Thyroid gland (tissue), 4 donors: ENCODE measurements at regions not wholly inside any gene's neighbourhood (a gene's known extent, or its start where the extent isn't known, plus 50 kb on each side); places are given as distances from the start of the nearest gene placed in this dataset.

Experiments
- DNase-seq, 2 donors: peaks; one replicate each; pipeline ENCODE4 v3.0.0-alpha.2; 2019
- H3K27ac ChIP-seq, 3 donors: fragments of 200-600 bp; sonication (generic); 1 replicate in 2 of 3; 2 replicates in 1 of 3; pipeline ENCODE4 v1.5.1; 2016 to 2019; ENCODE audit warnings: mild to moderate bottlenecking in 1 of 3, moderate library complexity in 1 of 3
- H3K27me3 ChIP-seq: fragments of 200-600 bp; sonication (generic); one replicate; pipeline ENCODE4 v1.5.1; 2019
- H3K36me3 ChIP-seq, 2 donors: fragments of 200-600 bp; sonication (generic); one replicate each; pipeline ENCODE4 v1.5.1; 2016 to 2019
- H3K4me1 ChIP-seq, 2 donors: fragments of 200-600 bp; sonication (generic); one replicate each; pipeline ENCODE4 v1.5.1; 2017 to 2019
- H3K4me3 ChIP-seq, 3 donors: fragments of 200-600 bp; sonication (generic); replicated peaks in 1 of 3; 1 replicate in 2 of 3; 2 replicates in 1 of 3; pipeline ENCODE4 v1.5.1; 2016; ENCODE audit warnings: mild to moderate bottlenecking in 1 of 3
- H3K9me3 ChIP-seq: fragments of 200-600 bp; sonication (generic); one replicate; pipeline ENCODE4 v1.5.1; 2017
- POLR2A ChIP-seq, 2 donors: fragments of 450-650 bp; IDR thresholded peaks; one replicate each; pipeline ENCODE4 v1.6.1; 2017; ENCODE audit warnings: antibody characterized with exemption in 2 of 2, mild to moderate bottlenecking in 2 of 2, moderate library complexity in 1 of 2
- WGBS, 2 donors: methylation state at CpG; one replicate each; pipeline ENCODE4 v1.1.5; 2017; 5-methylcytosine and 5-hydroxymethylcytosine counted together
- intact Hi-C: fragments of 100-400 bp; cut with DNase I; formaldehyde crosslinking; loops from one replicate; pipeline ENCODE4 v1.15.1; 2023
- TF ChIP-seq, protein P1 (sequence below), 6 experiments: fragments of 200-600 bp in 3 of 6; fragments of 450-650 bp in 3 of 6; sonication (generic) in 3 of 6; IDR thresholded peaks; one replicate each; pipeline ENCODE4 v1.5.1; 2016 to 2019; ENCODE audit warnings: antibody characterized with exemption in 6 of 6, mild to moderate bottlenecking in 2 of 6, inconsistent platforms in 1 of 6, moderate library complexity in 1 of 6

DNA sequence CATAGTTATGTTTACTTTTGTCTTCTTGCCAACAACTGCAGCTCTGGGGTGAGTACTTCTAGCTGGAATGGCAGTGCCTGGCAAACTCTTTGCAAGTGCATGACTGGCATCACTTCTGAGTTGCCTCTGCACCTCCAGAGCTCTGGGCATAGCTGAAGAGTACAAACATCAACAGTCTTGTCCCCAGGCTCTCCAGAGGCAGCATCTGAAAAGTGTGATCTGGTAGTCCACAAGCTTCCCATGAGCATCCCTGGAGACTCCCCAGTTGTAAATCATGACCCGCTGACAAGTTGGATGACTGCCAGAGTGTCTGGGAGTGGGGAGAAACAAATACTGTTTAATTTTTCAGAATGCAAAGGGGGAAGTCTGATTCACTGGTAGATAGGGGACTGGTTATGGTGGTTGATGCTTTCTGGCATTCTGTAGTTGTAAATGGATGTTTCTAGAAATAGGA lies 138.9 kb upstream of the CDK13 start:
- DNase-seq = no peak
- no peaks in the 10 kb centered on the region for H3K9me3 ChIP-seq
- no peaks in the 10 kb centered on the region for H3K36me3 ChIP-seq
- TF ChIP-seq POLR2A (IDR thresholded peaks at IDR 0.05) = no peak
- TF ChIP-seq, protein P1, sequence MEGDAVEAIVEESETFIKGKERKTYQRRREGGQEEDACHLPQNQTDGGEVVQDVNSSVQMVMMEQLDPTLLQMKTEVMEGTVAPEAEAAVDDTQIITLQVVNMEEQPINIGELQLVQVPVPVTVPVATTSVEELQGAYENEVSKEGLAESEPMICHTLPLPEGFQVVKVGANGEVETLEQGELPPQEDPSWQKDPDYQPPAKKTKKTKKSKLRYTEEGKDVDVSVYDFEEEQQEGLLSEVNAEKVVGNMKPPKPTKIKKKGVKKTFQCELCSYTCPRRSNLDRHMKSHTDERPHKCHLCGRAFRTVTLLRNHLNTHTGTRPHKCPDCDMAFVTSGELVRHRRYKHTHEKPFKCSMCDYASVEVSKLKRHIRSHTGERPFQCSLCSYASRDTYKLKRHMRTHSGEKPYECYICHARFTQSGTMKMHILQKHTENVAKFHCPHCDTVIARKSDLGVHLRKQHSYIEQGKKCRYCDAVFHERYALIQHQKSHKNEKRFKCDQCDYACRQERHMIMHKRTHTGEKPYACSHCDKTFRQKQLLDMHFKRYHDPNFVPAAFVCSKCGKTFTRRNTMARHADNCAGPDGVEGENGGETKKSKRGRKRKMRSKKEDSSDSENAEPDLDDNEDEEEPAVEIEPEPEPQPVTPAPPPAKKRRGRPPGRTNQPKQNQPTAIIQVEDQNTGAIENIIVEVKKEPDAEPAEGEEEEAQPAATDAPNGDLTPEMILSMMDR (IDR thresholded peaks at IDR 0.05) = no peak
- WGBS, 2 donors = 36 to 57% methylated on average over 1 of the region's 1 CpG
- H3K4me1 ChIP-seq = no peaks in the 10 kb centered on the region
- intact Hi-C loops = no loop called here
- H3K4me3 ChIP-seq = no peak overlapping the region
- H3K27ac ChIP-seq = no peak overlapping the region
- no peaks in the 10 kb centered on the region for H3K27me3 ChIP-seq

DNA sequence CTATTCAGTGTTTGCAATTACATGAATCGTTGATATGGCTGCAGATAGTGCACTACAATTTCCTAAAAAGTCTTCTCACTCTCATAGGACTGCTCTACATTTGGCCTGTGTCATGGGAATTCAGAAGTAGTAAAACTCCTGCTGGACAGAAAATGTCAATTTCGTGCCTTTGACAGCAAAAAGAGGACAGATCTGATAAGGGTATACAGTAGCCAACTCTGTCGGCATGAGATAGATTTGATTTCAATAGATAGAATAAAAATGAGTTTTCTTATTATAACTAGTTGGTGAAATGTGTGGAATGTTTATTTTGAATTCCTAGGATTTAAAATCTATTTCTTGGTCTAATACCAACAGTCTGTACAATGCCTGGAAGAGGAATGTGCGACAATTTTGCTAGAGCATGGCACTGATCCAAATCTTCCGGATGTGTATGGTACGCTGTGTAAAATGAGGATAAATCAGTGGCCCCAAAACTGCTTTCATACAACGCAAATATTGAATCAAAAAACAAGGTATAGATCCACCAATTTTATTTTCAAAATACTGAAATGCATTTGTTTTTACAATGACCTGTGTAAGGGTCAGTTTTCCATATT lies 133.5 kb upstream of the CDK13 start:
- intact Hi-C loops = no loop called here
- WGBS, 2 donors = 55 to 65% methylated on average over 7 of the region's 7 CpGs
- DNase-seq = no peak

DNA sequence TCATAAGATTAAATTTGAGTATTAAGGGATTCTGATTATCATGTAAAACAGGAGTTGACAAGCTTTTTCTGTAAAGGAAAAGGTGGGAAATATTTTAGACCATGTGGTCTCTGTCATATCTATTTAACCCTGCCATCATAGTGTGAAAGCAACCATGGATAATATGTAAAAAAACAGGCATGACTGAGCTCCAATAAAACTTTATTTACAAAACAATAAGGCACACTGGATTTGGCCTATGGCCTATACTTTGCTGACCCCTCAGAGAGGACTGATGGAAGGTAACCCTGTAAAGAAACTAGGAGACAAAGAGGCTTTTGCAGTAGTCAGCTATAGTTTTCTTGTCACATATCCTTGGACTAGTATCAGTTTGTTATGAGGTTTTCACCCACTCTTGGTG lies 130.5 kb upstream of the CDK13 start:
- Histone ChIP-seq H3K9me3 (no peaks in the 10 kb centered on the region), H3K4me1 (peaks cover 3 to 4% of the 10 kb centered on the region in 2 donors), H3K4me3 (no peak overlapping the region), H3K36me3 (no peaks in the 10 kb centered on the region), H3K27ac (no peak overlapping the region), H3K27me3 (no peaks in the 10 kb centered on the region)
- intact Hi-C loops = no loop called here
- TF ChIP-seq POLR2A (IDR thresholded peaks at IDR 0.05) = no peak
- TF ChIP-seq, protein P1 (IDR thresholded peaks at IDR 0.05) = no peak
- no peak for DNase-seq

More for the DNA sequence above, 133.5 kb upstream of the CDK13 start:
- H3K4me1 ChIP-seq = peaks cover 3 to 4% of the 10 kb centered on the region in 2 donors
- H3K36me3 ChIP-seq = no peaks in the 10 kb centered on the region
- H3K27ac ChIP-seq = no peak overlapping the region
- no peaks in the 10 kb centered on the region for H3K9me3 ChIP-seq
- H3K4me3 ChIP-seq = no peak overlapping the region
- H3K27me3 ChIP-seq = no peaks in the 10 kb centered on the region
- TF ChIP-seq, protein P1 (IDR thresholded peaks at IDR 0.05) = no peak
- TF ChIP-seq POLR2A (IDR thresholded peaks at IDR 0.05) = no peak

DNA sequence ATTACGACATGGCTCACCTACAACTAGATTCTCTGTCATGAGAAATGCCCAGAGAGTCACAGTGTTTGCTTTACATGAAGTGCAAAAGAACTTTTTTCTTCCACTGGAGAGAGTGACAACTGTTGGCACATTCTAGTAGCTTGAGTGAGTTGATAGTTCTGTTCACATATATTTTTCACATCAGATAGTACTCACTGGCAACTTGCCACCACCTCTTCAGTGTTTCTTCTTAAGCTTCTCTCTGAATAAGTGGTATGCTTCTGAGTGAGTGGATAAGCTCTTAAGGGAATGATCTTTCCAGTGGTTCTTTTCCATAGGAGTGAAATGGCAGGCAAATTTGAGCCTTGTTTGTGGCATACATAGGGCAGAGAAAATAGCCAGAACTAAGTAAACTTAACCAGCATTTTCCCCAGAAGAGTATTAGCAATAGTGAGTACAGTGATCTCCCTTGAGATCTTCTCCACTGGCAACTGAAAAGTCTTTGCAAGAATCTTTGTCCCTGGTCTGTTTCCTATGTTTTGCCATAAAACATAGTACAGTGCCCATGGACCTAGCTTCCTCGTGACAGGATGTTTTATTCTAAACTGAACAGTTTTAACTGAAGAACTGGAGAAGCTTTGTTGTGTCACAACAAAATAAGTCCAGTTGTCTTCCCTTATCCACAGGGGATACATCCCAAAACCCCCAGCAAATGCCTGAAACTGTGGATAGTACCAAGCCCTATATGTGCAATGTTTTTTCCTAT lies 125.4 kb upstream of the CDK13 start:
- Histone ChIP-seq H3K36me3 (no peaks in the 10 kb centered on the region), H3K4me1 (no peaks in the 10 kb centered on the region), H3K4me3 (no peak overlapping the region), H3K27me3 (no peaks in the 10 kb centered on the region), H3K9me3 (no peaks in the 10 kb centered on the region), H3K27ac (no peak overlapping the region)
- intact Hi-C loops = no loop called here
- 49 to 62% methylated on average over 2 of the region's 2 CpGs for WGBS, 2 donors
- peak in 1 of 2 donors; percentile 10 for DNase-seq
- no peak for TF ChIP-seq POLR2A (IDR thresholded peaks at IDR 0.05)

DNA sequence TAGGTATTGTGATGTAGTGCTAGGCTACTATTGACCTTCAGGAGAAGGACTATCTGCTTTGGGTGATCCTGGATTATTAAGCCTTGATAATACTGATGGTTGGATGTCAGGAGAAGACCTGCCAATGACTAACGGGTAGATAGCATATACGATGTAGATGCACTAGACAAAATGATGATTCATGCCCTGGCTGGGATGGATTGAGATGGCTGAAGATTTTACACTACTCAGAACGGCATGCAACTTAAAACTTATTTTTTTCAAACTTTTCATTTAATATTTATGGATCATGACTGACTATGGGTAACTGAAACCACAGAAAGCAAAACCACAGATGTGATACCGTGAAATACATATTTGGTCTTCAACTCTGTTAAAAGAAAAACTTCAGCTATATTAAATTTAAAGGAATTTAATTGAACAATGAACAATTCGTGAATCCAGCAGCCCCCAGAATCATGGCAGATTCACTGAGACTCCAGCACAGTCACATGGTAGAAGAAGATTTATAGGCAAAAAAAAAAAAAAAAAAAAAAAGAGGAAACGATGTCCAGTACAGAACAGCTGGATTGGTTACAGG lies 124.6 kb upstream of the CDK13 start:
- no peaks in the 10 kb centered on the region for H3K4me1 ChIP-seq
- no peak overlapping the region for H3K27ac ChIP-seq
- intact Hi-C loops = no loop called here
- 69 to 86% methylated on average over 6 of the region's 6 CpGs for WGBS, 2 donors
- DNase-seq = no peak
- H3K36me3 ChIP-seq = no peaks in the 10 kb centered on the region
- H3K4me3 ChIP-seq = no peak overlapping the region
- no peaks in the 10 kb centered on the region for H3K9me3 ChIP-seq
- TF ChIP-seq, protein P1 (IDR thresholded peaks at IDR 0.05) = no peak
- no peak for TF ChIP-seq POLR2A (IDR thresholded peaks at IDR 0.05)
- no peaks in the 10 kb centered on the region for H3K27me3 ChIP-seq
